Ovary (tissue), 7 donors: ENCODE measurements at regions not wholly inside any gene's neighbourhood (a gene's known extent, or its start where the extent isn't known, plus 50 kb on each side); places are given as distances from the start of the nearest gene placed in this dataset.
"Not testable (repeated sequence)": the region's sequence is repeated elsewhere in the genome, so short reads cannot be mapped to it uniquely, and the experiment has no call there.

Experiments
- DNase-seq, 5 donors: peaks; one replicate each; pipeline ENCODE4 v3.0.0-alpha.2; 2019 to 2020
- H3K27ac ChIP-seq, 2 donors: fragments of 200-600 bp; one replicate each; pipeline versions ENCODE4 v1.5.1 to v1.8.0; 2019 to 2022
- H3K27me3 ChIP-seq: fragments of 200-600 bp; one replicate; pipeline ENCODE4 v1.8.0; 2022
- H3K36me3 ChIP-seq: fragments of 200-600 bp; sonication (generic); one replicate; pipeline ENCODE4 v1.5.1; 2019
- H3K4me1 ChIP-seq: one replicate; pipeline ENCODE4 v1.8.1; 2013; ENCODE audit warnings: mild to moderate bottlenecking, moderate library complexity; ENCODE audit not compliant: insufficient read depth
- H3K4me3 ChIP-seq: fragments of 200-600 bp; sonication (generic); one replicate; pipeline ENCODE4 v1.5.1; 2017
- H3K9me3 ChIP-seq, 2 donors: fragments of 200-600 bp in 1 of 2; sonication (generic) in 1 of 2; one replicate each; pipeline versions ENCODE4 v1.5.1 to v1.8.1; 2013 to 2019; ENCODE audit warnings: mild to moderate bottlenecking in 1 of 2, moderate library complexity in 1 of 2
- CTCF ChIP-seq, 3 donors: fragments of 450-650 bp in 2 of 3; fragments of 200-600 bp in 1 of 3; IDR thresholded peaks; one replicate each; pipeline versions ENCODE4 v1.5.1 to v1.8.0; 2016 to 2022; ENCODE audit warnings: antibody characterized with exemption in 3 of 3, mild to moderate bottlenecking in 1 of 3
- EP300 ChIP-seq: sonication (generic); formaldehyde crosslinking; IDR thresholded peaks from one replicate; pipeline ENCODE4 v1.6.1; 2017; ENCODE audit warnings: antibody characterized with exemption
- POLR2A ChIP-seq: fragments of 450-650 bp; IDR thresholded peaks from one replicate; pipeline ENCODE4 v1.6.1; 2017; ENCODE audit warnings: antibody characterized with exemption, mild to moderate bottlenecking, moderate library complexity
- WGBS, 3 donors: extraction: QIAGEN DNeasy Blood & Tissue Kit in 1 of 3; methylation state at CpG; one replicate each; pipeline versions ENCODE4 v1.1.5 to v1.1.7; 2013 to 2017; 5-methylcytosine and 5-hydroxymethylcytosine counted together
- intact Hi-C, 4 donors: fragments of 100-400 bp; cut with DNase I; formaldehyde crosslinking; loops; one replicate each; pipeline versions ENCODE4 v1.11.0 to v1.15.1; 2022 to 2023
- donor health status: DM: no; HTN: no; CAD: no; lungs with moderate emphysema.
- donor health status: DM: no; HTN: no; CAD: no.
- donor health status: Bipolar disorder and iron deficiency.
- donor health status: DM: no; HTN: no; CAD: no.
- donor health status: DM: yes; HTN: yes; CAD: no.

- H3K4me1 ChIP-seq: no peaks in the 10 kb centered on the region
- H3K9me3 ChIP-seq: no peaks in the 10 kb centered on the region
- intact Hi-C loops: no loop called here
- DNase-seq: no peak
- no peaks in the 10 kb centered on the region for H3K36me3 ChIP-seq
- 78 to 83% (median 82%) methylated on average over 3 of the region's 3 CpGs for WGBS, 3 donors
- H3K27me3 ChIP-seq: no peaks in the 10 kb centered on the region
- TF ChIP-seq CTCF (IDR thresholded peaks at IDR 0.05): no peak
- TF ChIP-seq POLR2A: no peak
- TF ChIP-seq EP300: no peak
- H3K4me3 ChIP-seq: no peak overlapping the region
- no peak overlapping the region for H3K27ac ChIP-seq
These were observed 349.6 kb upstream of the CLEC14A start for GRCh38 chr14:38605193-38606114.

- H3K4me1 ChIP-seq, H3K4me3 ChIP-seq, DNase-seq, H3K9me3 ChIP-seq, H3K27me3 ChIP-seq, intact Hi-C loops, H3K27ac ChIP-seq, H3K36me3 ChIP-seq: not testable (repeated sequence)
- WGBS, 3 donors: 64 to 78% (median 69%) methylated on average over 2 of the region's 2 CpGs
These were observed 344.7 kb upstream of the CLEC14A start for GRCh38 chr14:38600572-38600971.

- Histone ChIP-seq H3K9me3 (no peaks in the 10 kb centered on the region), H3K4me3 (no peak overlapping the region), H3K27ac (no peak overlapping the region), H3K27me3 (no peaks in the 10 kb centered on the region), H3K36me3 (no peaks in the 10 kb centered on the region), H3K4me1 (no peaks in the 10 kb centered on the region)
- WGBS, 3 donors: 9 to 61% (median 58%) methylated on average over 4 of the region's 4 CpGs
- TF ChIP-seq POLR2A: no peak
- TF ChIP-seq CTCF (IDR thresholded peaks at IDR 0.05): no peak
- TF ChIP-seq EP300: no peak
- no peak for DNase-seq
- intact Hi-C loops: no loop called here
These were observed 337.6 kb upstream of the CLEC14A start for GRCh38 chr14:38593476-38593875.

GRCh38 chr14:38592764-38593442, 337.0 kb upstream of the CLEC14A start:
- TF ChIP-seq CTCF (IDR thresholded peaks at IDR 0.05): no peak
- Histone ChIP-seq H3K4me1 (no peaks in the 10 kb centered on the region), H3K27ac (no peak overlapping the region)

More at GRCh38 chr14:38592764-38593442, 337.0 kb upstream of the CLEC14A start:
- no peak overlapping the region for H3K4me3 ChIP-seq
- DNase-seq: no peak
- intact Hi-C loops: no loop called here
- H3K36me3 ChIP-seq: no peaks in the 10 kb centered on the region
- no peaks in the 10 kb centered on the region for H3K27me3 ChIP-seq
- no peaks in the 10 kb centered on the region for H3K9me3 ChIP-seq
- WGBS, 3 donors: 64 to 88% (median 87%) methylated on average over 8 of the region's 8 CpGs
